ENCODE measurements at regions not wholly inside any gene's neighbourhood (a gene's known extent, or its start where the extent isn't known, plus 50 kb on each side); places are given as distances from the start of the nearest gene placed in this dataset.
"Not testable (repeated sequence)": the region's sequence is repeated elsewhere in the genome, so short reads cannot be mapped to it uniquely, and the experiment has no call there.

DNA sequence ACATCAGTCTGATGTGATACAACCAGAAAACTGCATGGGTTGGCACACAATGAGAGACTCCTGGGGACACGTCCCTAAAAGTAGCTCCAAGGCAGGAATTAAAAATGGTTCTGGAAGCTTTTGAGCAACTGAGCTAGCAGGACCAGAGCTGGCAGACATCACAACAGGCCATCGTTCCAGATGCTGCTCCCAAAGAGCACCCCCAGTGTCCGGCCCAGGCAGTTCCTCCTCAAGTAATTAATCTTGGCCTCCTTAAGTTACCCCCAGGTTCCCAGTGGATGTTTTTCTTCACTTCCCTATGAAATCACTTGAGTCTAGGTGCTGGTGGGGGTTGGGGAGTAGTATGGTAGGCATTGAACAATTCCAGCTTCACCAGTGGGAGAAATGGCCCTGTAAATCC is 711.6 kb downstream of the MECOM start:
- Histone ChIP-seq H3K27ac (no peak overlapping the region), H3K4me3 (no peak overlapping the region), H3K4me1 (no peaks in the 10 kb centered on the region), H3K9me3 (no peaks in the 10 kb centered on the region), H3K27me3 (no peaks in the 10 kb centered on the region), H3K36me3 (no peaks in the 10 kb centered on the region)
- no peak for DNase-seq
- no peak for TF ChIP-seq CTCF (IDR thresholded peaks at IDR 0.05)
- 83% methylated on average over 2 of the region's 3 CpGs for WGBS (ENCODE audit: insufficient coverage, low coverage, low lambda C conversion rate, missing lambda C conversion rate)
- no peak for ATAC-seq
- intact Hi-C loops (cut with DNase I): no loop called here

DNA sequence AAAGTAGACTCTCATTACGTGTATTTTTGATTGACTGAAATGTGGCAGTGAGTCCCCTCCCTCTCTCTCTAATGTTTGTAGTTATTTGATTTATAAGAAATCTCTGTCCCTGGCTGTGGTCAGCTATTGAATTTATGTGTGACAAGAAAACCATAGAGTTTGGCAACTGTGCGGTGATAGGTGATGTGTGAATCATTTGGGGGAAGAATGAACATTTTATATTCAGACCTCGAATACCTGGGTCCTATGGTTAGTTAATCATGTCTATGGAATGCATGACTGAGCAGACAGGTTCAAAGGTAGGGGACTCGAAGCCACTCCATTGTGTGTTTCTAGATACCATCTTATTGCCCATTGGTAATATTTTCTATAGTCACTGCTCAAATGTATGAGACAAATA is 712.1 kb downstream of the MECOM start:
- no peaks in the 10 kb centered on the region for H3K9me3 ChIP-seq
- intact Hi-C loops (cut with DNase I): no loop called here
- WGBS (ENCODE audit: insufficient coverage, low coverage, low lambda C conversion rate, missing lambda C conversion rate): 52% methylated on average over 4 of the region's 4 CpGs
- no peak overlapping the region for H3K4me3 ChIP-seq
- DNase-seq: no peak
- no peaks in the 10 kb centered on the region for H3K27me3 ChIP-seq
- H3K27ac ChIP-seq: no peak overlapping the region
- H3K4me1 ChIP-seq: no peaks in the 10 kb centered on the region
- H3K36me3 ChIP-seq: no peaks in the 10 kb centered on the region
- TF ChIP-seq POLR2A (IDR thresholded peaks at IDR 0.05): no peak
- TF ChIP-seq CTCF (IDR thresholded peaks at IDR 0.05): no peak
- ATAC-seq: no peak

DNA sequence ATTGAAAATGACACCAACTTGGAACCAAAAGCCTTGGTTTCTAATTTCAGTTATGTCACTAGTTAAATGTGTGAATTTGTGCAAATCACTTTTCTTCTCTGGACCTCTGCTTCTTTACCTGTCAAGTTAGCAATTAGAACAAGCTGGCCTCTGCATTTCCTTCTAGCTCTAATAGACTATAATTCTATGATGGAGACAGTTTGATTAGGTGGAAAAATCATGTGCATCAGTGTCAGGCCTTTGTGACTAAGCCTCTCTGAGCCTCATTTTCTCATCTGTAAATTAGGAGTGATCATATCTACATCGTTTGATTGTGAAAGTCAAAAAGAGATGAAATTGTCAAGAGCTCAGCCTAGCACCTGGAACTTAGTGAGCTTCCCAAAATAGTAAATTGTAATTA is 712.9 kb downstream of the MECOM start:
- no peak for TF ChIP-seq POLR2A (IDR thresholded peaks at IDR 0.05)
- Histone ChIP-seq H3K36me3 (no peaks in the 10 kb centered on the region), H3K27me3 (no peaks in the 10 kb centered on the region), H3K4me3 (no peak overlapping the region), H3K9me3 (no peaks in the 10 kb centered on the region), H3K4me1 (no peaks in the 10 kb centered on the region), H3K27ac (no peak overlapping the region)
- no peak for ATAC-seq
- 31% methylated on average over 1 of the region's 1 CpG for WGBS (ENCODE audit: insufficient coverage, low coverage, low lambda C conversion rate, missing lambda C conversion rate)
- intact Hi-C loops (cut with DNase I): no loop called here
- DNase-seq: no peak

GRCh38 chr3:168939651-168940238 is 723.8 kb downstream of the MECOM start:
- Histone ChIP-seq H3K36me3 (no peaks in the 10 kb centered on the region), H3K27ac (no peak overlapping the region), H3K9me3 (no peaks in the 10 kb centered on the region), H3K4me3 (no peak overlapping the region), H3K27me3 (no peaks in the 10 kb centered on the region), H3K4me1 (no peaks in the 10 kb centered on the region)
- ATAC-seq (no peak), DNase-seq (no peak)
- TF ChIP-seq POLR2A (IDR thresholded peaks at IDR 0.05) (no peak), CTCF (IDR thresholded peaks at IDR 0.05) (no peak)
- intact Hi-C loops (cut with DNase I): no loop called here
- WGBS (ENCODE audit: insufficient coverage, low coverage, low lambda C conversion rate, missing lambda C conversion rate): 100% methylated on average over 1 of the region's 1 CpG

DNA sequence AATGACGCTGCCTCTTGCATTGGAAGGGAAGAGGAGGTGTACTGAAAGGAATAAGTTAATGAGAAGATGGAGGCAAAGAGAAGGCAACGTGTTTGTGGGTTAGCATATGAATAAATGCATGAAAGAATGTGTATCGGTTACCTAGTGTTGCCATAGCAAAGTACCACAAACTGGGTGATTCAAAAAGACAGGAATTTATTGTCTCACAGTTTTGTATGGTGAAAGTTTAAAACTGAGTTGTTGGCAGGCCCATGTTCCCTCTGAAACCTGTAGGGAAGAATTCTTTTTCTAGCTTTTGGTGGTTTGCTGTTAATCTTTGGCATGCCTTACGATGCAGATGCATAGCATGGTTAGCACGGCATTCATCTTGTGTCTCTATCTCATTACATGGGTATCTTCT is 729.9 kb downstream of the MECOM start:
- Histone ChIP-seq H3K4me1 (no peaks in the 10 kb centered on the region), H3K27me3 (no peaks in the 10 kb centered on the region), H3K4me3 (no peak overlapping the region), H3K27ac (no peak overlapping the region), H3K36me3 (no peaks in the 10 kb centered on the region), H3K9me3 (no peaks in the 10 kb centered on the region)
- intact Hi-C loops (cut with DNase I): no loop called here
- TF ChIP-seq CTCF (IDR thresholded peaks at IDR 0.05): no peak
- TF ChIP-seq POLR2A (IDR thresholded peaks at IDR 0.05): no peak
- ATAC-seq (no peak), DNase-seq (no peak)
- 47% methylated on average over 5 of the region's 5 CpGs for WGBS (ENCODE audit: insufficient coverage, low coverage, low lambda C conversion rate, missing lambda C conversion rate)

GRCh38 chr3:168929997-168930396 is 733.5 kb downstream of the MECOM start:
- ATAC-seq; intact Hi-C loops (cut with DNase I); H3K4me3 ChIP-seq; H3K36me3 ChIP-seq; H3K27me3 ChIP-seq; H3K4me1 ChIP-seq; H3K27ac ChIP-seq; H3K9me3 ChIP-seq; DNase-seq: not testable (repeated sequence)
- no CpG with 5 or more reads among the region's 3 CpGs for WGBS (ENCODE audit: insufficient coverage, low coverage, low lambda C conversion rate, missing lambda C conversion rate)

Measured in right lobe of liver (tissue), 6 donors.